PC-3 (cell line): ENCODE measurements at regions not wholly inside any gene's neighbourhood (a gene's known extent, or its start where the extent isn't known, plus 50 kb on each side); places are given as distances from the start of the nearest gene placed in this dataset.

ENCODE experiments used
- ATAC-seq: fragments of 200-7000 bp; cut with Tn5 transposase; 2 replicates; pipeline ENCODE4 v1.9.1; 2020; ENCODE audit warnings: mild to moderate bottlenecking, moderate library complexity
- BruUV-seq: library from RNA; stranded (reverse); fragments of 400-500 nt; replicated peaks from 2 replicates; lab custom pipeline; 2021; lab: Mats Ljungman, UMichigan
- CTCF ChIA-PET: fragments of 300-600 bp; sonication (Branson Sonifier 250); formaldehyde crosslinking; loops from one replicate; lab custom pipeline; 2022; ENCODE audit warnings: antibody characterized with exemption; lab: Charles Lee
- POLR2A ChIA-PET: fragments of 300-600 bp; sonication (Branson Sonifier 250); formaldehyde crosslinking; loops from one replicate; lab custom pipeline; 2022; ENCODE audit warnings: antibody characterized with exemption; ENCODE audit not compliant: unreplicated experiment; lab: Charles Lee
- DNase-seq: peaks from one replicate; pipeline ENCODE4 v3.0.0-alpha.2; 2015
- H2AFZ ChIP-seq: fragments of 300-600 bp; sonication (generic); 2 replicates; pipeline ENCODE4 v1.6.0; 2016; ENCODE audit warnings: antibody characterized with exemption, low read length
- H3F3A ChIP-seq: fragments of 300-600 bp; sonication (generic); one replicate; pipeline ENCODE4 v1.6.0; 2017; ENCODE audit warnings: antibody characterized with exemption, low read length, control low read depth, mild to moderate bottlenecking; ENCODE audit not compliant: unreplicated experiment
- H3K27ac ChIP-seq: fragments of 300-600 bp; sonication (generic); 2 replicates; pipeline ENCODE4 v1.5.1; 2016; ENCODE audit warnings: mild to moderate bottlenecking, low read length
- H3K27me3 ChIP-seq: fragments of 300-600 bp; sonication (generic); 2 replicates; pipeline ENCODE4 v1.6.1; 2016; ENCODE audit warnings: low read length, mixed read lengths
- H3K36me3 ChIP-seq: fragments of 300-600 bp; sonication (generic); 2 replicates; pipeline ENCODE4 v1.6.1; 2016; ENCODE audit warnings: low read depth, mixed run types, low read length, mixed read lengths
- H3K4me1 ChIP-seq: fragments of 300-600 bp; sonication (generic); 2 replicates; pipeline ENCODE4 v1.5.1; 2016; ENCODE audit warnings: low read length; ENCODE audit not compliant: insufficient read depth
- H3K4me2 ChIP-seq: fragments of 300-600 bp; sonication (generic); 2 replicates; pipeline ENCODE4 v1.6.0; 2016; ENCODE audit warnings: low read length
- H3K4me3 ChIP-seq: fragments of 300-600 bp; sonication (generic); 2 replicates; pipeline ENCODE4 v1.5.1; 2016; ENCODE audit warnings: mild to moderate bottlenecking, low read length, mixed read lengths
- H3K79me2 ChIP-seq: fragments of 300-600 bp; sonication (generic); 2 replicates; pipeline ENCODE4 v1.6.1; 2017; ENCODE audit warnings: low read length, mixed read lengths
- H3K9ac ChIP-seq: fragments of 300-600 bp; sonication (generic); 2 replicates; pipeline ENCODE4 v1.6.0; 2016; ENCODE audit warnings: mild to moderate bottlenecking, low read length
- H3K9me2 ChIP-seq: fragments of 300-600 bp; sonication (generic); replicated peaks from 2 replicates; pipeline ENCODE4 v1.6.1; 2016; ENCODE audit warnings: mixed run types, low read length, mixed read lengths
- H3K9me3 ChIP-seq: fragments of 300-600 bp; sonication (generic); 2 replicates; pipeline ENCODE4 v1.6.1; 2016; ENCODE audit warnings: low read length, mixed read lengths
- H4K20me1 ChIP-seq: fragments of 300-600 bp; sonication (generic); 2 replicates; pipeline ENCODE4 v1.6.1; 2016; ENCODE audit warnings: low read length, mixed read lengths
- CTCF ChIP-seq: fragments of 300-600 bp; sonication (generic); conservative IDR thresholded peaks from 2 replicates; pipeline ENCODE4 v1.5.1; 2017; ENCODE audit warnings: antibody characterized with exemption, low read depth, mild to moderate bottlenecking, low read length
- EZH2 ChIP-seq: fragments of 300-600 bp; sonication (generic); IDR thresholded peaks from one replicate; pipeline ENCODE4 v1.6.1; 2017; ENCODE audit warnings: antibody characterized with exemption, mild to moderate bottlenecking, low read length; ENCODE audit not compliant: unreplicated experiment
- EZH2phosphoT487 ChIP-seq: fragments of 300-600 bp; sonication (generic); IDR thresholded peaks from 2 replicates; pipeline ENCODE4 v1.6.1; 2018; ENCODE audit warnings: mild to moderate bottlenecking, antibody characterized with exemption, low read length, borderline replicate concordance
- intact Hi-C: fragments of 100-400 bp; cut with micrococcal nuclease; formaldehyde crosslinking; loops from 2 replicates; pipeline ENCODE4 v1.9.0; 2023

GRCh38 chr11:22079133-22079872 lies 113.6 kb upstream of the ANO5 start:
- H3K4me2 ChIP-seq, result no peak overlapping the region
- H3K4me1 ChIP-seq, result no peaks in the 10 kb centered on the region
- TF ChIP-seq EZH2, result no peak
- no peak for TF ChIP-seq EZH2phosphoT487
- TF ChIP-seq CTCF, result no peak
- H3K9me3 ChIP-seq, result 0 out of 2 replicates have a peak, but pooled peaks cover 10% of the 10 kb centered on the region
- H2AFZ ChIP-seq, result no peak overlapping the region
- CTCF ChIA-PET, result no interaction called here
- no TSS peak for BruUV-seq
- H3K9me2 ChIP-seq, result no peaks in the 10 kb centered on the region
- POLR2A ChIA-PET, result no interaction called here
- H3K27me3 ChIP-seq, result no peaks in the 10 kb centered on the region
- DNase-seq (no peak), ATAC-seq (no peak)
- H3K79me2 ChIP-seq, result no peaks in the 10 kb centered on the region
- H4K20me1 ChIP-seq, result no peaks in the 10 kb centered on the region
- H3F3A ChIP-seq, result no peaks in the 10 kb centered on the region
- intact Hi-C loops, result no loop called here
- H3K4me3 ChIP-seq, result no peak overlapping the region
- no peak overlapping the region for H3K9ac ChIP-seq
- no peak overlapping the region for H3K27ac ChIP-seq
- no peaks in the 10 kb centered on the region for H3K36me3 ChIP-seq

- no peaks in the 10 kb centered on the region for H3K9me2 ChIP-seq
- TF ChIP-seq EZH2phosphoT487 (no peak), CTCF (no peak), EZH2 (no peak)
- H2AFZ ChIP-seq, result no peak overlapping the region
- ChIA-PET POLR2A (no interaction called here), CTCF (no interaction called here)
- no peaks in the 10 kb centered on the region for H3F3A ChIP-seq
- H3K4me2 ChIP-seq, result no peak overlapping the region
- H3K79me2 ChIP-seq, result no peaks in the 10 kb centered on the region
- no peak overlapping the region for H3K9ac ChIP-seq
- H3K4me3 ChIP-seq, result no peak overlapping the region
- no TSS peak for BruUV-seq
- H4K20me1 ChIP-seq, result no peaks in the 10 kb centered on the region
- H3K4me1 ChIP-seq, result no peaks in the 10 kb centered on the region
- intact Hi-C loops, result no loop called here
- DNase-seq (no peak), ATAC-seq (no peak)
- peaks cover 8% of the 10 kb centered on the region; the same call in 1 of the 2 replicates for H3K9me3 ChIP-seq
- H3K27ac ChIP-seq, result no peak overlapping the region
- no peaks in the 10 kb centered on the region for H3K36me3 ChIP-seq
- H3K27me3 ChIP-seq, result no peaks in the 10 kb centered on the region
These were observed 110.7 kb upstream of the ANO5 start for GRCh38 chr11:22082178-22082577.

- POLR2A ChIA-PET, result no interaction called here
- H3K9ac ChIP-seq, result no peak overlapping the region
- no peaks in the 10 kb centered on the region for H3K79me2 ChIP-seq
- peaks cover 8% of the 10 kb centered on the region; the same call in 1 of the 2 replicates for H3K9me3 ChIP-seq
- no peak overlapping the region for H3K27ac ChIP-seq
- intact Hi-C loops, result no loop called here
- H3F3A ChIP-seq, result no peaks in the 10 kb centered on the region
- H3K4me2 ChIP-seq, result no peak overlapping the region
- no peaks in the 10 kb centered on the region for H4K20me1 ChIP-seq
- TF ChIP-seq EZH2, result no peak
- no peak for TF ChIP-seq CTCF
- TF ChIP-seq EZH2phosphoT487, result no peak
- no peak overlapping the region for H3K4me3 ChIP-seq
- ATAC-seq, result no peak
- CTCF ChIA-PET, result no interaction called here
- no peaks in the 10 kb centered on the region for H3K9me2 ChIP-seq
- no peak overlapping the region for H2AFZ ChIP-seq
- BruUV-seq, result no TSS peak
- DNase-seq, result no peak
- H3K4me1 ChIP-seq, result no peaks in the 10 kb centered on the region
- H3K27me3 ChIP-seq, result no peaks in the 10 kb centered on the region
- no peaks in the 10 kb centered on the region for H3K36me3 ChIP-seq
These were observed 110.1 kb upstream of the ANO5 start for GRCh38 chr11:22082788-22083187.
